ENCODE measurements at regions not wholly inside any gene's neighbourhood (a gene's known extent, or its start where the extent isn't known, plus 50 kb on each side); places are given as distances from the start of the nearest gene placed in this dataset.

DNA sequence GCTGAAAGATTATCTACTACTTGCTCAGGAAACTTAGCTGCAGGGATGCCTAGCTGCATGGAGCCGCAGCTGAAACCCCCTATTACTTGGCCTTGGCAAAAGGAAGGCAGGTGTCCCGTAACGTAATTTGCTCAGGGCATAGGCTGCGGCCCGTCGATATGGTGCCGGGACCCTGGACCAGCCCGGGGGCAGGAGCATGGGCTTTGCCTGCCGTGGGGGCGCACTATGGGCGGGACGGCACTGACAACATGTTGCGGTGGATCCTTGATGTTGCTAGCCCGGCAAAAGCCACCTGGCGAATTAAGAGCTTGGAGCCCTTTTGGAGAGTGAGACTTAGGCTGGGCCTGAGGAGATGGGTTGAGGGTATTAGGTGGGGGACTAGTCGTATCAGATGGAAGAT, 1551.2 kb downstream of the AACS start:
- no peak overlapping the region for H3K4me3 ChIP-seq (replicated peaks; ENCODE audit: low read depth, low read length)
- DNase-seq (ENCODE audit: low read depth), result no peak
- TF ChIP-seq, protein P1, sequence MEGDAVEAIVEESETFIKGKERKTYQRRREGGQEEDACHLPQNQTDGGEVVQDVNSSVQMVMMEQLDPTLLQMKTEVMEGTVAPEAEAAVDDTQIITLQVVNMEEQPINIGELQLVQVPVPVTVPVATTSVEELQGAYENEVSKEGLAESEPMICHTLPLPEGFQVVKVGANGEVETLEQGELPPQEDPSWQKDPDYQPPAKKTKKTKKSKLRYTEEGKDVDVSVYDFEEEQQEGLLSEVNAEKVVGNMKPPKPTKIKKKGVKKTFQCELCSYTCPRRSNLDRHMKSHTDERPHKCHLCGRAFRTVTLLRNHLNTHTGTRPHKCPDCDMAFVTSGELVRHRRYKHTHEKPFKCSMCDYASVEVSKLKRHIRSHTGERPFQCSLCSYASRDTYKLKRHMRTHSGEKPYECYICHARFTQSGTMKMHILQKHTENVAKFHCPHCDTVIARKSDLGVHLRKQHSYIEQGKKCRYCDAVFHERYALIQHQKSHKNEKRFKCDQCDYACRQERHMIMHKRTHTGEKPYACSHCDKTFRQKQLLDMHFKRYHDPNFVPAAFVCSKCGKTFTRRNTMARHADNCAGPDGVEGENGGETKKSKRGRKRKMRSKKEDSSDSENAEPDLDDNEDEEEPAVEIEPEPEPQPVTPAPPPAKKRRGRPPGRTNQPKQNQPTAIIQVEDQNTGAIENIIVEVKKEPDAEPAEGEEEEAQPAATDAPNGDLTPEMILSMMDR (IDR thresholded peaks at IDR 0.05; ENCODE audit: low read length, missing control alignments), result no peak

DNA sequence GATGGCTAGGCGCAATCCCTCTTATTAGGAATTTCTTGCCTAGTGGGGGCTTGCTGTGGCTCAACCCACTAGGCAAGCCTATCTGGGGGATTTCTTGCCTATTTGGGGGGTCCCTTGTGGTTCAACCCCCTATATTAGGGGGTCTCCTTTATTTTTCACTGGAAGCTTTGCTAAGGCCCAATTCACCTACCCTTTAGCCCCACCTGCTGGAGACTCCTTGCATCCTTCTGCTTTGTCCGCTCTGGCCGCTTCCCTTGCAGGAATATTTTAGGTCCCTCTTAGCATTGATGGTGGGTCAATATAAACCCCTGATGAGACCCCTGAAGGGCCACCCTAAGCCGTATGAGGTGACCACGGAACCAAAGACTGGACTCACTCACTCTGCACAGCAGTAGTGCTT, 1552.1 kb downstream of the AACS start:
- H3K4me3 ChIP-seq (replicated peaks; ENCODE audit: low read depth, low read length), result no peak overlapping the region
- TF ChIP-seq, protein P1 (IDR thresholded peaks at IDR 0.05; ENCODE audit: low read length, missing control alignments), result peak; percentile 41
- DNase-seq (ENCODE audit: low read depth), result peak; percentile 19

DNA sequence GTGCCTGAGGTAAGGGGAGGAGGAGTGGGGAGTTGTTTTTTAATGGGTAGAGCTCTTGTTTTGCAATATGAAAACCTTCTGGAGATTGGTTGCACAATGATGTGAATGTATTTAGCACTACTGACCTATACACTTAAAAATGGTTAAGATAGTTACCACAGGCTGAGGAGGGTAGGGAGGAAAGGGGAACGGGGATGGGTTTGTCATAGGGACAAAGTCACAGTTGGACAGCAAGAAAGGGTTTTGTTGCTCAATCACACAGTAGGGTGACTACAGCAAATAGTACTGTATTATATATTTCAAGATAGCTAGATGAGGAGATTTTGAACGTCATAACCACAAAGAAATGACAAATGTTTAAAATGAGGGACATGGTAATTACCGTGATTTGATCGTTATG, 1562.4 kb downstream of the AACS start:
- no peak for DNase-seq (ENCODE audit: low read depth)
- TF ChIP-seq, protein P1 (IDR thresholded peaks at IDR 0.05; ENCODE audit: low read length, missing control alignments), result no peak
- H3K4me3 ChIP-seq (replicated peaks; ENCODE audit: low read depth, low read length), result no peak overlapping the region

DNA sequence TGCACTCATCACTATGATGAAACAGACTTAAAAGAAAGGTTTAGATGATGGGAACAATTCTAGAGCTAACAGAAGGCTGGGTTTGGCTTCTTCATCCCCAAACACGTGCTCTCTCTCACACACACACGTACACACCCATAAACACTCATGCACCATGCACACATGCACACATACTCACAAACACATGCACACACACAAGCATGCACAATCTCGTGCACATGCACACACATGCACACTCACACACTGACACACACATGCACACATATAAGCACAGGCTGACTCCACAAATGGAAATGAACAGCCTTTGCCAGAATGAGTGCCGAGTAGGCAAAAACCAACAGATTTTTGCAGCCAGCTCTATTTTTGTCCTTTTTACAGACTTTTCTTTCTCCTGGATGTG, 1571.6 kb downstream of the AACS start:
- TF ChIP-seq, protein P1 (IDR thresholded peaks at IDR 0.05; ENCODE audit: low read length, missing control alignments), result no peak
- no peak for DNase-seq (ENCODE audit: low read depth)
- H3K4me3 ChIP-seq (replicated peaks; ENCODE audit: low read depth, low read length), result no peak overlapping the region

DNA sequence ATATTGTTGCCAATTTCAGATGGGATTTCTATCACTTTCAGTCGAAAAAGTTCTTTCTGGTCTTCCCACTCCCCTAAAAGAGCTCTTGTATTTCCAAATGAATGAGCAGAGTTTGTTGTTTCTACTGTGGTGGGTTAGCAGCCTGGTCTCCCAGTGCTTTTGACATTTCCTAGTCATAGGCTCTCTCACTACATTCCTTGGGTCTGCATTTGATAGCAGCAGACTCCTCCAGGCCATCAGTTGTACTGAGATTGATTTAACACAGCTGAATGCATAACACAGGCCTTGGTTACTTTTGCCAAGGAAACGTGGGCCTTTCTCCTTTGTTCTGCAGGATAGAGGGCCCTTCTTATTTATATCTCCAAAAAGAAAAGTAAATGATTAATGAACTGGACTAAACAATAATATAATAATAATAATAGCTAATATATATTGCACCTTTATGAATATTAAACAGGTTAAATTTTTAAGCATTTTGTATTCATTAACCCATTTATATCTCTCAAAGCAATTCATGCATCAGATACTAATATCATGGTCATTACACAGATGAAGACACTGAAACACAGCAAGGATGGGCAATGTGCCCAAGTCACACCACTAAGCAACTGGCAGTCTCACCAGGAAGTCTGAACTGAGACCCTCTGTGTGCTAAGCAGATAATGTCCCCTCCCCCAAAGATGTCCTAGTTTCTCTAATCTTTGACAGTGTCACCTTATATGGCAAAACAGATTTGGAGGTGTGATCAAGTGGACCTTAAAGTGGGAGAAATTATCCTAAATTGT, 1579.2 kb downstream of the AACS start:
- H3K4me3 ChIP-seq (replicated peaks; ENCODE audit: low read depth, low read length), result no peak overlapping the region
- DNase-seq (ENCODE audit: low read depth), result no peak
- TF ChIP-seq, protein P1 (IDR thresholded peaks at IDR 0.05; ENCODE audit: low read length, missing control alignments), result no peak

DNA sequence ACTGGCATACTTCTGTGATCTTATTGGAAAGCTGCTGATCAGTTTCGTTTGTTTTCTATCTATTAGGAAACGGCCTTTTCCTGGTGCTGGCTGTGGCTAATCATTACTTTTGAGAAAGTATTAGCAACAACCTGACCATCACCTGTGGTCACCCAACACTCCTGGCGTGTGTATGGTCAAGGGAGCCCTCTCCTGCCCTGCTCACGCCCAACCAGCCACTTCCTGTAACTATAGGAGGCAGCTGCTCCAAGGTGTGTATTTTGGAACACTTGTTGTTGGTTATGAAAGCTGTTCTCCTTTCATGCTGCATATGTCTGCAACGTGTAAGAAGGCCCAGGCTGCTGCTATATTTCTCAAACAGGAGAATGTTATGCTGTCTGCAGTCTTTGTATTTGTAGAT, 1582.8 kb downstream of the AACS start:
- TF ChIP-seq, protein P1 (IDR thresholded peaks at IDR 0.05; ENCODE audit: low read length, missing control alignments), result no peak
- no peak for DNase-seq (ENCODE audit: low read depth)
- H3K4me3 ChIP-seq (replicated peaks; ENCODE audit: low read depth, low read length), result no peak overlapping the region

DNA sequence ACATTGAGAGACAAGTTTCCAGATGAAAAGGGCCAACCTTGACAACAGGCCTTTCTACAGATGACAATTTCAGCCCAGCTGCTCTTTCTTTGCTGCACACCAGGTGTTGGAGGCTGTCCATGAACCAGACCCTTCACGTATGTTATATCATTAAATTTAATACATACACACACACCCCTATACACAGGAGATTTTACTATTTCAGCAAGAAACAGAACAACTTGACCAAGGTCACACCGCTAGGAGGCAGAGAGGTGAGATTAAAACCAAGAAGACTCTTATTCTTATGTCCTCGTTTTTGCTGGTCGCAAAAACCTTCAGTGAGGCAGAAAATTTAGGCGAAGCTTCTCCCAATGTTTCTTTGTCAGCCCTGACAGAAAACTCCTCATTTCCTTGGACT, 1585.9 kb downstream of the AACS start:
- TF ChIP-seq, protein P1 (IDR thresholded peaks at IDR 0.05; ENCODE audit: low read length, missing control alignments), result no peak
- DNase-seq (ENCODE audit: low read depth), result no peak
- H3K4me3 ChIP-seq (replicated peaks; ENCODE audit: low read depth, low read length), result no peak overlapping the region

Measured in fibroblast of pulmonary artery (primary cell).